ENCODE measurements at regions not wholly inside any gene's neighbourhood (a gene's known extent, or its start where the extent isn't known, plus 50 kb on each side); places are given as distances from the start of the nearest gene placed in this dataset.
A peak's percentile ranks its signal among the peaks of the same experiment; 100 is the strongest.

DNA sequence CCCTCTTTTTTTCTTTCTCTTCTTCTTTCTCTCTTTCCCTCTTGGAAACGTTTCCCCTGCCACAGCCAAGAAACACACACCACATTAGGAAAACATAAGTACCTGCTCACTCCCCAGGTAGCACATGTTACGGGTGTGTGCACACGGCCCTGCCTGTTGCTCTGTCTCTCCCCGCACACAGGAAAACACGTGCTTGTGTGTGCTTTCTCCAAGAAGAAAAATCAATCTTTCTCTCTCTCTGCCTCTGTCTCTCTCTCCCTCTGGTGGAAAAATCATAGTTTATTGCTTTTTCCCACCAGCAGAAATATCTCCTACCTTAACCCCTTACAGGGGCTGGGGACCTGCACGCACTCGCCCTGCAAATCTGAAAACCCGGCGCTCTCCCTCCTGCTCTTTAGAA is 102.3 kb downstream of the EDN3 start:
- 73% methylated on average over 9 of the region's 9 CpGs for WGBS (ENCODE audit: low lambda C conversion rate)

DNA sequence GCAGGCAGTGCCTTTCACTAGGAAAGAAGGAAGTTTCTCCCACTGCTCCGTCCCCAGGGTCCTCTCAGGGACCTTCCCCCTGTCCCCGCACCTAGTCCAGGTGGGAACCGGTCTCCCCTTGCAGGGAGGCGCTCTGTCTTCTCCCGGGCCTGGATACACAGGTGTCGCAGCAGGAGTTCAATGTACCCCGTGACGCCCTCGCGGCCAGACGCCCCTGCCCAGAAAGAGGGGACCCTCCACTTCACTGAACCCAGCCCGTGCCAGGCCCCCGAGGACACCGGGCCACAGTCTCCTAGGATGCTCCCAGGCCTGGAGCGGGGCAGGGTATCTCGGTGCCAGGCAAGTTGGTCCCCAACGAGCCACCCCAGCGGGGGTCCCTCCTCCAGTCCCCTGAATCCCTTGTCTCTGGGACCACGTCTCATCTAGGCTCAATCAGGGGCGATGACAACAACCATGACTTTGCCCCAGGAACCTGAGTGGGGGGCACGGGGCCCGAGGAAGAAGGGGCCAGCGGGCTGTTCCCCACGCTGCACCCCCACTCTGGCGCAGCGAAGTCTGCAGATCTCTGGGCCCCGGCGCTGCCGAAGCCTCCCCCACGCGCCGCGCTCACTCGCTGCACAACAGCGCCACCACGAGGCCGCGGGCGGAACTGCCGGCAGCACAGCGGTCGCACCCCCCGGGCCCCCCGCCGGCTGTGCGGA is 103.0 kb downstream of the EDN3 start:
- H3K36me3 ChIP-seq (replicated peaks in 1 of 2; ENCODE audit: control insufficient read depth in 1 of 2, insufficient read depth in 2 of 2, low read length in 1 of 2): no peaks in the 10 kb centered on the region
- no peak overlapping the region for H2AFZ ChIP-seq (ENCODE audit: low read depth)
- H3K9me2 ChIP-seq: no peaks in the 10 kb centered on the region
- H4K20me1 ChIP-seq (ENCODE audit: insufficient read depth): no peaks in the 10 kb centered on the region
- ChIA-PET CTCF (interaction anchor here (0.6 to 10.0 kb wide), 79 partner anchors 8 to 640 kb away, joined by 3 to 106 read pairs (median 4); partner anchors contain the start of genes ATP5F1E and EDN3), POLR2A (interaction anchor here (0.8 to 1.2 kb wide), 2 partner anchors 22 to 52 kb away, joined by 3 read pairs; no protein-coding TSS in a partner anchor)
- H3K9ac ChIP-seq: no peak overlapping the region
- peaks cover 8% of the 10 kb centered on the region; the same call in 1 of the 2 replicates for H3K27me3 ChIP-seq (ENCODE audit: insufficient read depth)
- DNase-seq: peak; percentile 95
- 14% methylated on average over 31 of the region's 46 CpGs for WGBS (ENCODE audit: low lambda C conversion rate)
- no peaks in the 10 kb centered on the region for H3K9me3 ChIP-seq
- H3K4me3 ChIP-seq (ENCODE audit: low read depth in 2 of 2, low read length in 1 of 2): peak overlapping the region; percentile 21 to 58
- no peaks in the 10 kb centered on the region for H3F3A ChIP-seq (replicated peaks; ENCODE audit: insufficient read depth)
- peak overlapping the region in 1 of 2 experiments; percentile 50; a peak in 1 of 4 replicates for H3K27ac ChIP-seq (ENCODE audit: low read depth in 2 of 2, low read length in 1 of 2)
- H3K4me2 ChIP-seq: peak overlapping the region; percentile 74
- no peaks in the 10 kb centered on the region for H3K79me2 ChIP-seq (ENCODE audit: insufficient read depth)
- H3K4me1 ChIP-seq (ENCODE audit: control insufficient read depth in 1 of 2, insufficient read depth in 2 of 2, low read depth in 1 of 2, low read length in 1 of 2): peaks cover 0 to 29% of the 10 kb centered on the region in 2 experiments; a peak in 2 of 4 replicates
- TF ChIP-seq GABPA (IDR thresholded peaks at IDR 0.05; ENCODE audit: low read depth) (no peak), RFX5 (IDR thresholded peaks at IDR 0.05; ENCODE audit: low read length) (no peak), TCF12 (IDR thresholded peaks at IDR 0.05) (no peak), YY1 (IDR thresholded peaks at IDR 0.05; ENCODE audit: low read depth) (no peak), FOXJ3 (CRISPR knock-in tag; IDR thresholded peaks at IDR 0.05) (no peak), RXRA (IDR thresholded peaks at IDR 0.05; ENCODE audit: borderline replicate concordance, low read depth) (no peak), GATA2 (CRISPR knock-in tag; IDR thresholded peaks at IDR 0.05) (no peak), JUND (IDR thresholded peaks at IDR 0.05) (no peak), FOXM1 (IDR thresholded peaks at IDR 0.05; ENCODE audit: low read depth) (no peak), POLR2AphosphoS5 (IDR thresholded peaks at IDR 0.05; ENCODE audit: low read depth, low read length) (no peak), RAD21 (IDR thresholded peaks at IDR 0.05; ENCODE audit: low read length) (peak; percentile 91), CHD2 (IDR thresholded peaks at IDR 0.05; ENCODE audit: low read length, partially characterized antibody) (peak; percentile 42), TEAD4 (IDR thresholded peaks at IDR 0.05; ENCODE audit: borderline replicate concordance, insufficient read depth) (no peak), NRF1 (IDR thresholded peaks at IDR 0.05; ENCODE audit: low read depth, low read length) (no peak), SMC3 (IDR thresholded peaks at IDR 0.05; ENCODE audit: low read depth, low read length) (peak; percentile 79), SIN3A (IDR thresholded peaks at IDR 0.05; ENCODE audit: borderline replicate concordance, low read depth, low read length) (no peak), FOSL2 (IDR thresholded peaks at IDR 0.05; ENCODE audit: borderline replicate concordance, low read depth) (no peak), MXI1 (IDR thresholded peaks at IDR 0.05; ENCODE audit: low read depth, low read length) (no peak)
- TF ChIP-seq, protein P1, sequence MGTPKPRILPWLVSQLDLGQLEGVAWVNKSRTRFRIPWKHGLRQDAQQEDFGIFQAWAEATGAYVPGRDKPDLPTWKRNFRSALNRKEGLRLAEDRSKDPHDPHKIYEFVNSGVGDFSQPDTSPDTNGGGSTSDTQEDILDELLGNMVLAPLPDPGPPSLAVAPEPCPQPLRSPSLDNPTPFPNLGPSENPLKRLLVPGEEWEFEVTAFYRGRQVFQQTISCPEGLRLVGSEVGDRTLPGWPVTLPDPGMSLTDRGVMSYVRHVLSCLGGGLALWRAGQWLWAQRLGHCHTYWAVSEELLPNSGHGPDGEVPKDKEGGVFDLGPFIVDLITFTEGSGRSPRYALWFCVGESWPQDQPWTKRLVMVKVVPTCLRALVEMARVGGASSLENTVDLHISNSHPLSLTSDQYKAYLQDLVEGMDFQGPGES (IDR thresholded peaks at IDR 0.05; ENCODE audit: low read depth, low read length): no peak
- TF ChIP-seq, protein P2, sequence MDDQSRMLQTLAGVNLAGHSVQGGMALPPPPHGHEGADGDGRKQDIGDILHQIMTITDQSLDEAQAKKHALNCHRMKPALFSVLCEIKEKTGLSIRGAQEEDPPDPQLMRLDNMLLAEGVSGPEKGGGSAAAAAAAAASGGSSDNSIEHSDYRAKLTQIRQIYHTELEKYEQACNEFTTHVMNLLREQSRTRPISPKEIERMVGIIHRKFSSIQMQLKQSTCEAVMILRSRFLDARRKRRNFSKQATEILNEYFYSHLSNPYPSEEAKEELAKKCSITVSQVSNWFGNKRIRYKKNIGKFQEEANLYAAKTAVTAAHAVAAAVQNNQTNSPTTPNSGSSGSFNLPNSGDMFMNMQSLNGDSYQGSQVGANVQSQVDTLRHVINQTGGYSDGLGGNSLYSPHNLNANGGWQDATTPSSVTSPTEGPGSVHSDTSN (IDR thresholded peaks at IDR 0.05): no peak

More for the DNA sequence above, 102.3 kb downstream of the EDN3 start:
- H4K20me1 ChIP-seq (ENCODE audit: insufficient read depth): no peaks in the 10 kb centered on the region
- no peak overlapping the region for H3K9ac ChIP-seq
- peaks cover 0 to 33% of the 10 kb centered on the region in 2 experiments; a peak in 2 of 4 replicates for H3K4me1 ChIP-seq (ENCODE audit: control insufficient read depth in 1 of 2, insufficient read depth in 2 of 2, low read depth in 1 of 2, low read length in 1 of 2)
- H3K9me2 ChIP-seq: no peaks in the 10 kb centered on the region
- peak overlapping the region in 1 of 2 experiments; percentile 13; a peak in 1 of 4 replicates for H3K27ac ChIP-seq (ENCODE audit: low read depth in 2 of 2, low read length in 1 of 2)
- ChIA-PET CTCF (interaction anchor here (0.8 to 10.0 kb wide), 17 partner anchors 10 to 619 kb away, joined by 3 to 106 read pairs (median 21); no protein-coding TSS in a partner anchor), POLR2A (interaction anchor here (0.8 kb wide), 1 partner anchor 23 kb away, joined by 3 read pairs; no protein-coding TSS in a partner anchor)
- DNase-seq: peak; percentile 41
- no peak overlapping the region for H2AFZ ChIP-seq (ENCODE audit: low read depth)
- H3K4me3 ChIP-seq (ENCODE audit: low read depth in 2 of 2, low read length in 1 of 2): no peak overlapping the region
- TF ChIP-seq MEF2A (IDR thresholded peaks at IDR 0.05; ENCODE audit: borderline replicate concordance, low read depth): no peak
- TF ChIP-seq ELF1 (IDR thresholded peaks at IDR 0.05): no peak
- peak; percentile 56 for TF ChIP-seq RAD21 (IDR thresholded peaks at IDR 0.05; ENCODE audit: low read length)
- TF ChIP-seq, protein P3, sequence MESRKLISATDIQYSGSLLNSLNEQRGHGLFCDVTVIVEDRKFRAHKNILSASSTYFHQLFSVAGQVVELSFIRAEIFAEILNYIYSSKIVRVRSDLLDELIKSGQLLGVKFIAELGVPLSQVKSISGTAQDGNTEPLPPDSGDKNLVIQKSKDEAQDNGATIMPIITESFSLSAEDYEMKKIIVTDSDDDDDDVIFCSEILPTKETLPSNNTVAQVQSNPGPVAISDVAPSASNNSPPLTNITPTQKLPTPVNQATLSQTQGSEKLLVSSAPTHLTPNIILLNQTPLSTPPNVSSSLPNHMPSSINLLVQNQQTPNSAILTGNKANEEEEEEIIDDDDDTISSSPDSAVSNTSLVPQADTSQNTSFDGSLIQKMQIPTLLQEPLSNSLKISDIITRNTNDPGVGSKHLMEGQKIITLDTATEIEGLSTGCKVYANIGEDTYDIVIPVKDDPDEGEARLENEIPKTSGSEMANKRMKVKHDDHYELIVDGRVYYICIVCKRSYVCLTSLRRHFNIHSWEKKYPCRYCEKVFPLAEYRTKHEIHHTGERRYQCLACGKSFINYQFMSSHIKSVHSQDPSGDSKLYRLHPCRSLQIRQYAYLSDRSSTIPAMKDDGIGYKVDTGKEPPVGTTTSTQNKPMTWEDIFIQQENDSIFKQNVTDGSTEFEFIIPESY (IDR thresholded peaks at IDR 0.05; ENCODE audit: borderline replicate concordance, low read depth): no peak
- no peak for TF ChIP-seq FOXJ3 (CRISPR knock-in tag; IDR thresholded peaks at IDR 0.05)
- peak; percentile 10; the same call in 1 of the 2 replicates for TF ChIP-seq SMC3 (IDR thresholded peaks at IDR 0.05; ENCODE audit: low read depth, low read length)
- TF ChIP-seq MXI1 (IDR thresholded peaks at IDR 0.05; ENCODE audit: low read depth, low read length): peak; percentile 57; the same call in 1 of the 2 replicates
- TF ChIP-seq EZH2phosphoT487 (IDR thresholded peaks at IDR 0.05; ENCODE audit: borderline replicate concordance, low read depth): no peak
- no peaks in the 10 kb centered on the region for H3K36me3 ChIP-seq (replicated peaks in 1 of 2; ENCODE audit: control insufficient read depth in 1 of 2, insufficient read depth in 2 of 2, low read length in 1 of 2)
- H3K4me2 ChIP-seq: no peak overlapping the region
- H3K27me3 ChIP-seq (ENCODE audit: insufficient read depth): peaks cover 8% of the 10 kb centered on the region; the same call in 1 of the 2 replicates
- H3K79me2 ChIP-seq (ENCODE audit: insufficient read depth): no peaks in the 10 kb centered on the region
- H3F3A ChIP-seq (replicated peaks; ENCODE audit: insufficient read depth): no peaks in the 10 kb centered on the region
- no peaks in the 10 kb centered on the region for H3K9me3 ChIP-seq
